ENCODE measurements at regions not wholly inside any gene's neighbourhood (a gene's known extent, or its start where the extent isn't known, plus 50 kb on each side); places are given as distances from the start of the nearest gene placed in this dataset.

- no peak for TF ChIP-seq POLR2A (IDR thresholded peaks at IDR 0.05; ENCODE audit: low read length)
- no peak for TF ChIP-seq GATA1 (IDR thresholded peaks at IDR 0.05; ENCODE audit: low read depth, low read length)
- DNase-seq = no peak
Observed at GRCh38 chr5:63686938-63687337, 275.3 kb downstream of the HTR1A start.

- no peak for DNase-seq
- TF ChIP-seq GATA1 (IDR thresholded peaks at IDR 0.05; ENCODE audit: low read depth, low read length) (no peak), POLR2A (IDR thresholded peaks at IDR 0.05; ENCODE audit: low read length) (no peak)
Observed at GRCh38 chr5:63686181-63686580, 276.1 kb downstream of the HTR1A start.

GRCh38 chr5:63685454-63685853 is 276.8 kb downstream of the HTR1A start:
- no peak for DNase-seq

GRCh38 chr5:63674881-63675280 is 287.4 kb downstream of the HTR1A start:
- no peak for TF ChIP-seq POLR2A (IDR thresholded peaks at IDR 0.05; ENCODE audit: low read length)
- TF ChIP-seq GATA1 (IDR thresholded peaks at IDR 0.05; ENCODE audit: low read depth, low read length) = no peak

More at GRCh38 chr5:63685454-63685853, 276.8 kb downstream of the HTR1A start:
- TF ChIP-seq POLR2A (IDR thresholded peaks at IDR 0.05; ENCODE audit: low read length) (no peak), GATA1 (IDR thresholded peaks at IDR 0.05; ENCODE audit: low read depth, low read length) (no peak)

GRCh38 chr5:63655043-63655442 is 307.2 kb downstream of the HTR1A start:
- no peak for DNase-seq

More at GRCh38 chr5:63674881-63675280, 287.4 kb downstream of the HTR1A start:
- no peak for DNase-seq

GRCh38 chr5:63650581-63650980 is 311.7 kb downstream of the HTR1A start:
- DNase-seq = no peak
- TF ChIP-seq POLR2A (IDR thresholded peaks at IDR 0.05; ENCODE audit: low read length) (no peak), GATA1 (IDR thresholded peaks at IDR 0.05; ENCODE audit: low read depth, low read length) (no peak)

More at GRCh38 chr5:63655043-63655442, 307.2 kb downstream of the HTR1A start:
- no peak for TF ChIP-seq POLR2A (IDR thresholded peaks at IDR 0.05; ENCODE audit: low read length)
- no peak for TF ChIP-seq GATA1 (IDR thresholded peaks at IDR 0.05; ENCODE audit: low read depth, low read length)

- no peak for TF ChIP-seq GATA1 (IDR thresholded peaks at IDR 0.05; ENCODE audit: low read depth, low read length)
- TF ChIP-seq POLR2A (IDR thresholded peaks at IDR 0.05; ENCODE audit: low read length) = no peak
- no peak for DNase-seq
Observed at GRCh38 chr5:63648376-63648775, 313.9 kb downstream of the HTR1A start.

GRCh38 chr5:63629951-63630630 is 332.2 kb downstream of the HTR1A start:
- no peak for DNase-seq
- TF ChIP-seq POLR2A (IDR thresholded peaks at IDR 0.05; ENCODE audit: low read length) (no peak), GATA1 (IDR thresholded peaks at IDR 0.05; ENCODE audit: low read depth, low read length) (no peak)

- TF ChIP-seq GATA1 (IDR thresholded peaks at IDR 0.05; ENCODE audit: low read depth, low read length) (no peak), POLR2A (IDR thresholded peaks at IDR 0.05; ENCODE audit: low read length) (no peak)
- DNase-seq = no peak
Observed at GRCh38 chr5:63613442-63613841, 348.8 kb downstream of the HTR1A start.

GRCh38 chr5:63603996-63604395 is 358.2 kb downstream of the HTR1A start:
- DNase-seq = no peak
- TF ChIP-seq GATA1 (IDR thresholded peaks at IDR 0.05; ENCODE audit: low read depth, low read length) = no peak
- no peak for TF ChIP-seq POLR2A (IDR thresholded peaks at IDR 0.05; ENCODE audit: low read length)

- DNase-seq = no peak
- TF ChIP-seq POLR2A (IDR thresholded peaks at IDR 0.05; ENCODE audit: low read length) (no peak), GATA1 (IDR thresholded peaks at IDR 0.05; ENCODE audit: low read depth, low read length) (no peak)
Observed at GRCh38 chr5:63602971-63603370, 359.3 kb downstream of the HTR1A start.

- no peak for DNase-seq
- TF ChIP-seq POLR2A (IDR thresholded peaks at IDR 0.05; ENCODE audit: low read length) = no peak
- no peak for TF ChIP-seq GATA1 (IDR thresholded peaks at IDR 0.05; ENCODE audit: low read depth, low read length)
Observed at GRCh38 chr5:63596254-63596653, 366.0 kb downstream of the HTR1A start.

- no peak for TF ChIP-seq POLR2A (IDR thresholded peaks at IDR 0.05; ENCODE audit: low read length)
- no peak for TF ChIP-seq GATA1 (IDR thresholded peaks at IDR 0.05; ENCODE audit: low read depth, low read length)
- no peak for DNase-seq
Observed at GRCh38 chr5:63573380-63573779, 388.9 kb downstream of the HTR1A start.

GRCh38 chr5:63572740-63573139 is 389.5 kb downstream of the HTR1A start:
- no peak for TF ChIP-seq POLR2A (IDR thresholded peaks at IDR 0.05; ENCODE audit: low read length)
- no peak for TF ChIP-seq GATA1 (IDR thresholded peaks at IDR 0.05; ENCODE audit: low read depth, low read length)
- DNase-seq = no peak

- TF ChIP-seq POLR2A (IDR thresholded peaks at IDR 0.05; ENCODE audit: low read length) (no peak), GATA1 (IDR thresholded peaks at IDR 0.05; ENCODE audit: low read depth, low read length) (no peak)
- no peak for DNase-seq
Observed at GRCh38 chr5:63570752-63571151, 391.5 kb downstream of the HTR1A start.
